GM12873 (cell line): ENCODE measurements at regions not wholly inside any gene's neighbourhood (a gene's known extent, or its start where the extent isn't known, plus 50 kb on each side); places are given as distances from the start of the nearest gene placed in this dataset.

Experiments
- TF ChIP-seq, protein P1 (sequence below): IDR thresholded peaks from 2 replicates; pipeline ENCODE4 v1.5.1; 2012; ENCODE audit warnings: low read depth, mild to moderate bottlenecking, moderate library complexity, low read length, control low read depth; ENCODE audit not compliant: insufficient read depth; ENCODE audit errors: missing control alignments

DNA sequence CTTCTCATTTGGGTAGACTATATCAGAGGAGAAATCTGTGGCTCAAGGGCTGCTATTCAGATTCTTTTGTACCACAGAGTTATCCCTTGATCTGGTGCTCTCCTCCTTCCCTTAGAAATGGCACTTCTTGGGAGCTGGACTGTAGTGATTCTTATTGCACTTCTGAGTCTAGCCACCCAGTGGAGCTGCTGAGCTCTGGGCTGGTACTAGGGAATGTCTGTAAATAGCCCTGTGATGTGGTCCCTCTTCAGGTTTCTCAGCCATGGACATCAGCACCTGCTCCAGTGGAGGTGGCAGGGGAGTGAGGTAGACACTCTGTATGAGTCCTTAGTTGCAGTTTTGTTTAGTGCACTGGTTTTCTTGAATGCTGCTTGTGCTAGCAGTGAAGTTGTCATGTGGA lies 1292.6 kb downstream of the SI start:
- TF ChIP-seq, protein P1, sequence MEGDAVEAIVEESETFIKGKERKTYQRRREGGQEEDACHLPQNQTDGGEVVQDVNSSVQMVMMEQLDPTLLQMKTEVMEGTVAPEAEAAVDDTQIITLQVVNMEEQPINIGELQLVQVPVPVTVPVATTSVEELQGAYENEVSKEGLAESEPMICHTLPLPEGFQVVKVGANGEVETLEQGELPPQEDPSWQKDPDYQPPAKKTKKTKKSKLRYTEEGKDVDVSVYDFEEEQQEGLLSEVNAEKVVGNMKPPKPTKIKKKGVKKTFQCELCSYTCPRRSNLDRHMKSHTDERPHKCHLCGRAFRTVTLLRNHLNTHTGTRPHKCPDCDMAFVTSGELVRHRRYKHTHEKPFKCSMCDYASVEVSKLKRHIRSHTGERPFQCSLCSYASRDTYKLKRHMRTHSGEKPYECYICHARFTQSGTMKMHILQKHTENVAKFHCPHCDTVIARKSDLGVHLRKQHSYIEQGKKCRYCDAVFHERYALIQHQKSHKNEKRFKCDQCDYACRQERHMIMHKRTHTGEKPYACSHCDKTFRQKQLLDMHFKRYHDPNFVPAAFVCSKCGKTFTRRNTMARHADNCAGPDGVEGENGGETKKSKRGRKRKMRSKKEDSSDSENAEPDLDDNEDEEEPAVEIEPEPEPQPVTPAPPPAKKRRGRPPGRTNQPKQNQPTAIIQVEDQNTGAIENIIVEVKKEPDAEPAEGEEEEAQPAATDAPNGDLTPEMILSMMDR: peak; percentile 31

DNA sequence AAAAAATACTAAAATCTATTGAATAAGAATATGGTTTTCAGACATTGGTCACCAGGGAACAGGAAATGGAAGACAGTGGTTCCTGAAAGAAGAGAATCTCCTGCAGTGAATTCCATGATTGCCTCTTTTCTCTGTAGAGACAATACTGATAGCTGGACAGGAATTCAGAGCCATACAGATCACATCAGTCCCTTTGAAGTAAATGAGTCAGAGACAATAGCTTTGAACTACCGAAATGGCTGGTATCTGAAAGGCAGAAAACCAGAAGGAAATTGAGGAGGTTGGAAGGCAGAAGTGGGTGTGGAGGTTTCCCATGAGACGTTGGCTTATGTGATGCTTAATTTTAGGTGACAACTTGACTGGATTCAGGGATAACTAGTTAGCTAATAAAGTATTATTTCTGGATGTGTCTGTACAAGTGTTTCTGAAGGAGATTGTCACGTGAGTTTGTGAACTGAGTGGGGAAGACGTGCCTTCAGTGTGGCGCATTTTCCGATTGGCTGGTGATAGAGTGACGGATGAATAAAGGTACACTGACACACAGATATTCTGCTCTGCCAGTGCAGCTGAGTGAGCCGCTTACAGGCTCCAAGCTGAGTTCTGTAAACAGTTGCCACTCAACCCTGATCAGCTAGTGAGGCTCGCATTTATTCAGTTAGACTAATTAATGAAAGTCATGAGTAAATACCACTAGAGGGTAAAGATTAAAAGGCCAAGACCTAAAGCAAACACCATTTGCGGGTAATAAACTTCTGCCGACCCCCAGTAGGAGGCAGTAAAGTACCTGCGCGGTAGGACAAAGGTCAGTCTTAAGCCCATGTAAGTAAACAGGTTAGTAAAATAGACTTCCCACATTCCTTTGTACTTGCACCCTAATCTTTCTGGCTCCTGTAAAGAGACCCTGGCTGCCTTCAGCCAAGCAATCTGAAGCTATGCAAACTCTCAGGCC lies 1298.6 kb downstream of the SI start:
- TF ChIP-seq, protein P1: peak; percentile 15

DNA sequence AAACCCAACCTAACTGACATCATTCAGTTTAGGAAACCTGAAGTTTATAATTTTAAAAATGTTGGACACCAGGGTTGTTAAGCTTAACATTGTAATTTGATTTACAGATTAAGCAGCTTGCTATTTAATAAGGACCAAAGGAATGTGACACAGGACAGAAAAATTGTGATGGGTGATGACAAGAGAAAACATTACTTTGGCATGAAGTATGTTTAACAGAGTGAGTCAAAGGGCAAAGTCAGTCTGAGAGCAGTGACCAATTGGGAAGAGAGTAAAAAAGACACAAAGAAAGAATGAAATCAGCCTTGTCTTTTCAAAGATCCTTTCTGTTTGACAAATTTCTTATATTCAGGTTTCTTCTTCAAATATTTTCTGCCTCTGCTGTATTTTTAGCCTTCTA lies 1301.6 kb downstream of the SI start:
- TF ChIP-seq, protein P1: no peak

DNA sequence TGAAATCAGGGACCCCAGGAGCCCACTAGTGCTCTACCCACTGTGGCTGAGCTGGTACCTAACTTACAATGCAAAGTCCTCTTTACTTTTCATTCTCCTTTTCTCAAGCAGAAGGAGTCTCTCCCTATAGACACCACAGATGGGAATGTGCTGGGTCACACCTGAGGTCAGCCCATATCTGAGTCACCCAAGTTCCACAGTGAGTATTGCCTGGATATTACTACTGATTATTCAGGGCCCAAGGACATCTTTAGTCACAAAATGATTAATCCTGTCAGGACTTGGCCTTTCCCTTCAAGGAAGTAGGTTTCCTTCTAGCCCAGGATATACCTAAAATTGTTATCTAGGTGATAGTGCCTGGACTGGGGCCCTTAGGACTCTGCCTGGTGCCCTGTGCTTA lies 1305.2 kb downstream of the SI start:
- TF ChIP-seq, protein P1: no peak

DNA sequence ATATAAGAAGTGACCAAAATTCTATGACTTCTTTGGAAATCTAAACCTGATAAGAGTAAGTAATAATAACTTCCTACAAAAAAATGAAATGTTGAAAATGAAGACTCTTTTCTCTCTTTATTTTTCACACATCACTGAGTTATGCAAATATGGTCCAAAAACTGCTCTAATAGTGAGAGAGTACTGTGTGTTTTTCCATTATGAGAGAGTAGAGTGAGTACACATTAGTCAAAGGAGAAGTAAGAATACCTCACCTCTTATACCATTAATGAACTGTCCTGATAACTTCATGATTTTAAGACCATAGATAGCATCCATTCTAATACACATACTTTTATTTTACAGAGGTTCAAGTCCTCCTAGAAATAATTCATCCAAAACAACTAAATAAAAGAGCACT lies 1310.2 kb downstream of the SI start:
- TF ChIP-seq, protein P1: no peak

DNA sequence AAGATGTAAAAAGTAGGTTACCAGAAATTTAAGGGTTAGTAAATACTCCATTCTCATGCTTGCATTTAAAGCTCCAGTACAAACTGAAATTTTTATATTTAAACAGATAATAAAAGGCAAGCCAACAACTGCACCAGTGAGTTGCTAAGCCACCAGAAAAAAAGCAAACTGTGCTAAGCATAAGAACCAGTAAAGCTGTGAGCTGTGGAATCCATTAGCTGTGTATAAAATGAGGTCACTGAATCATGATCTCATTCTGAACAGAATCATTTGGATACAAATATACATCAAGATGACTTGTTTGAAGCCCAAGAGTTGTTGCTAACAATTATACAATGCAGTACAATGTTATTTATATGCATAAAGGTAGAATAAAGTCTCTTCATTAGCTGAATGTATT lies 1312.2 kb downstream of the SI start:
- TF ChIP-seq, protein P1: no peak

DNA sequence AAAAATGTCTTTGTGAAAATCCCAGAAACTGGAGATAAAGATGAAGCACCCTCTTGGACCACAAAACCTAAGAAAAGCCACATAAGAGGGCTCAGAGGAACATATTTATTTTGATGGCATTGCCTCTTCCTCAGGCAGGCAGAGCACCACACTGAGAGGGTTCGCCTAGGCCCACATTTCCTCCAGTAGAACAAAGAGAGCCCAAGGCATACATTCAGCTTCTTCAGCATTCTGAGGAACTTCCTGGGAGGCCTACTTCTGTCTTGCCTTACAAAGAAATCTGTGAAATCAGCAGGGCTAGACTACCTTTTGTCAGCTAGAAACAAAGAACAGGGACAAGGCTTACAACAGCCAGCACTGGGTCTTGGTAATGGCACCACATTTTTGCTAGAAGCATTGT lies 1325.3 kb downstream of the SI start:
- TF ChIP-seq, protein P1: no peak
